HUES64 (cell line): ENCODE measurements at regions not wholly inside any gene's neighbourhood (a gene's known extent, or its start where the extent isn't known, plus 50 kb on each side); places are given as distances from the start of the nearest gene placed in this dataset.
A peak's percentile ranks its signal among the peaks of the same experiment; 100 is the strongest.

ENCODE experiments used
- H3K27ac ChIP-seq: 2 replicates; pipeline ENCODE4 v1.7.0; 2013; ENCODE audit warnings: low read depth, low read length, inconsistent platforms
- H3K27me3 ChIP-seq: 2 replicates; pipeline ENCODE4 v1.6.1; 2013; ENCODE audit warnings: mild to moderate bottlenecking, low read length; ENCODE audit not compliant: insufficient read depth
- H3K36me3 ChIP-seq: 2 replicates; pipeline ENCODE4 v1.6.1; 2013; ENCODE audit warnings: mild to moderate bottlenecking, low read length; ENCODE audit not compliant: insufficient read depth
- H3K4me1 ChIP-seq: 2 replicates; pipeline ENCODE4 v1.6.1; 2013; ENCODE audit warnings: mild to moderate bottlenecking, low read length, moderate library complexity; ENCODE audit not compliant: insufficient read depth
- H3K4me3 ChIP-seq: 2 replicates; pipeline ENCODE4 v1.5.1; 2013; ENCODE audit warnings: mild to moderate bottlenecking, low read length, moderate library complexity
- H3K9ac ChIP-seq: 2 replicates; pipeline ENCODE4 v1.6.1; 2013; ENCODE audit warnings: mild to moderate bottlenecking, low read depth, low read length
- H3K9me3 ChIP-seq: 2 replicates; pipeline ENCODE4 v1.6.1; 2013; ENCODE audit warnings: low read depth, low read length; ENCODE audit not compliant: insufficient read depth
- WGBS: fragments of 150-250, 120-280 bp; methylation state at CpG from one replicate; pipeline ENCODE4 v1.1.7; 2013; ENCODE audit warnings: missing lambda C conversion rate; 5-methylcytosine and 5-hydroxymethylcytosine counted together

DNA sequence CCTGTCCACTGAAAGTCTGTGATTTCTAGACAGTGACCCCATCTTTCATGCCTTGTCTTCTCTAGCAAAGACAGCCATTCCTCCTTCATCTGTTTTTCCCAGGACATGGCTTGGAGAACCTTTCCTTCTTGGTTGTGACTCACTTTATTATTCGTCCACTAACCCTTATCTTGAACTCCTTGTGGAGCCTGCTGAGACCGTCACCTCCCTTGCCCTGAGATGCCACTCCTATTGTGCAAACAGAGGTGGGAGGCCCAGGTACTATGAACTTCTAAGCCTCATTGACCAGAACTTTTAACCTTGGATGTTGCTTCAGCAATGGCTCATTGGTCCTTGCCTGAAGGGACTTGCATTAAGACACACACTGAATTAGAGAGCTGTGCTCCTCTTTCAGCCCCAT is 117.5 kb downstream of the FOXD2 start:
- Histone ChIP-seq H3K4me1 (peaks cover 6% of the 10 kb centered on the region; the same call in 1 of the 2 replicates), H3K27me3 (no peaks in the 10 kb centered on the region), H3K36me3 (no peaks in the 10 kb centered on the region), H3K9me3 (no peaks in the 10 kb centered on the region), H3K27ac (no peak overlapping the region), H3K9ac (no peak overlapping the region), H3K4me3 (no peak overlapping the region)
- 83% methylated on average over 2 of the region's 2 CpGs for WGBS

DNA sequence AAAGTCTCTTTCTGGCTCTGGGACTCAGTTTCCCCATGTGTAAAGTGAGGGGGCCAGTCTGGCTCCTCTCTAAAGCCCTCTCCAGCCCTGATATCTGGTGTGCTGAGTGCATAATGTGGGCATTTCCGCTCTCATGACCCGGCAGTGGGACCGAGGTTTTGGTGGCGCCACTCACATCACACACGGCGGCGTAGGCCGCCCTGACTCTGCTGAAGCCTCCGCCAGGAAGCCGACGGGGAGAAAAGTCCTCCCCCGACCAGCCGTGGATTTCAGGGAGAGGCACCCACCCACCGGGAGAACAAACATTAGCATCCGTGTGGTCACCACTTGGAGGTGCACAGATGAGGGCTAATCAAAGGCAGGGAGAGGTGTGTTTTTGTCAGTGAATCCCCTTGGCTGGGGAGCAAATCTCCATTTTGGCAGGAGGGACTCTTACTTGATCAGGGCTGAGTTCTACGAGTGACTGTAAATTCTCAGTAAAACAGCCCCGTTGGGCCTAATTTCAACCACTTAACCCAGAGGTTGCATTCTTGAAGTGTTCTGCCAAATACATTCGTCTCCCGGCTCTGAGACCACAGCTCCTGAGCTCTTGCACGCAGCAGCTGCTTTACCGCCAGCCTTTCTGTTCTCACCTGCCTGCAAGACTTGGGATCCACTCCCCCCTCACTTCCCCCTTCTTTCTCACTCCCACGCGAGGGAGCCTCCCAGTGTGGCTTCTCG is 118.2 kb downstream of the FOXD2 start:
- Histone ChIP-seq H3K9ac (no peak overlapping the region), H3K4me1 (peaks cover 6% of the 10 kb centered on the region; the same call in 1 of the 2 replicates), H3K9me3 (no peaks in the 10 kb centered on the region), H3K27ac (no peak overlapping the region), H3K36me3 (no peaks in the 10 kb centered on the region), H3K4me3 (no peak overlapping the region), H3K27me3 (no peaks in the 10 kb centered on the region)
- WGBS, result 69% methylated on average over 24 of the region's 24 CpGs

DNA sequence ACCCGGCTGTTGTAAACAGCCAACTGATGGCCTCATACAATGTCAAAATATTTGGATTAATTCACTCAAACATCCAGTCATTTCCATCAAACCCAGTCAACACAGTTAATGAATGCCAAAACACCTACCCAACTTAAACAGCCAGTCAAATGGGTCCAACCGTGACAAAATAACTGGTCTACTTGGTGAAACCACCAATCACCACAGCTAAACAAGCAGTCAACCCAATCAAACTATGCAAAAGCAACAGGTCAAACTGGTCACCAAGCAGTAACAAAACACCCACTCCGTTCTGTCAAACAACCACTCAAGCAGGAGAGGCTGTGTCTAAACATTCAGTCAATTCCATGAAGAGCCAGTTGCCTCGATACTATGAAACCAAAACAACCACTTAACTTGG is 119.2 kb downstream of the FOXD2 start:
- no peaks in the 10 kb centered on the region for H3K27me3 ChIP-seq
- no peak overlapping the region for H3K4me3 ChIP-seq
- peaks cover 6% of the 10 kb centered on the region; the same call in 1 of the 2 replicates for H3K4me1 ChIP-seq
- no peak overlapping the region for H3K27ac ChIP-seq
- H3K36me3 ChIP-seq, result no peaks in the 10 kb centered on the region
- H3K9me3 ChIP-seq, result no peaks in the 10 kb centered on the region
- no peak overlapping the region for H3K9ac ChIP-seq
- 93% methylated on average over 4 of the region's 4 CpGs for WGBS

DNA sequence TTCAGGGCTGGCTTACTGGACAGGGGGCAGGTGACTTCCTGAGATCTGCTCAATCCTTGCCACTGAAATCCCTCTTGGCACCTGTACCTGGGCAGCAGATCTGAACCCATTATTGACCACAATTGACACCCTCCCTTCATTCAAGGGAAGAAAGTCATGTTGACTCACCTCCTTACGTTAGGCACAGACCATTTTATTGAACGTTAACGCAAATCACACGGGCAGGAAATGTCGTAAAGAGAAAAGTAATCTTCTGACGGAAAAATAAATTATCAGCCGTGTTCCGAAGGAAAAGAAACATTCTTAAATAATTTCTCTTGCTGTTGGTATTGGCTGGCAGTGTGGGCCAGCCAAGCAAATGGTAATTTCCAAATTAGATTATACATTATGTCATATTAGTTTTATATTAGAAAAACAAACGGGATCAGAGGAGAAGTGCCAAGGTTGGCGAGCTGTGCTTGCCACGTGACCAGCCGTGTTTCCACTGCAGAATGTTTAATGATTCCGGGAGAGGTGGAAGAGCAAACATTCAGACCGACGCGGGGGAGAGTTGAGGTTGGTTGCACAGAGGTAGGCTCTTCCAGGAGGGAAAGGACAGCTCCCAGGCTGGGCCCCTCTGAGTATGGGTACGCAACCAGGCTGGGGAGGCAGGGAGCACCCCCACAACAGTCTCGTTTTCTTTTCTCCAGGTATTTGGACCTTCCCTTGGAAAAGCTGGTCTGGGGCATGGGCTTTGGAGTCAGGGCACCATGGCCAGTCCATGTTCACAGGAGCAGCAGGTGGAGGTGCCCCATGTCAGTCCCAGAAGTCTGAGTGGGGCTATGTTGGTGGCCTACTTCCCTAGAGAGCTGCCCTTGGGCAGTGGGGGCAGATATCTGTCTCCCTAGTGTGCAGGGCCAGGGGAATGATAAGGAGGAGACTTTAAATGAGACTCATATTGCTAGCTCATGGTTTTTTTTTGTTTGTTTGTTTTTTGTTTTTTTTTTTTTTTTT is 121.1 kb downstream of the FOXD2 start:
- no peak overlapping the region for H3K4me3 ChIP-seq
- H3K9me3 ChIP-seq, result no peaks in the 10 kb centered on the region
- WGBS, result 95% methylated on average over 18 of the region's 18 CpGs
- no peaks in the 10 kb centered on the region for H3K27me3 ChIP-seq
- H3K27ac ChIP-seq, result no peak overlapping the region
- H3K4me1 ChIP-seq, result peaks cover 8% of the 10 kb centered on the region; the same call in 1 of the 2 replicates
- no peak overlapping the region for H3K9ac ChIP-seq
- no peaks in the 10 kb centered on the region for H3K36me3 ChIP-seq

DNA sequence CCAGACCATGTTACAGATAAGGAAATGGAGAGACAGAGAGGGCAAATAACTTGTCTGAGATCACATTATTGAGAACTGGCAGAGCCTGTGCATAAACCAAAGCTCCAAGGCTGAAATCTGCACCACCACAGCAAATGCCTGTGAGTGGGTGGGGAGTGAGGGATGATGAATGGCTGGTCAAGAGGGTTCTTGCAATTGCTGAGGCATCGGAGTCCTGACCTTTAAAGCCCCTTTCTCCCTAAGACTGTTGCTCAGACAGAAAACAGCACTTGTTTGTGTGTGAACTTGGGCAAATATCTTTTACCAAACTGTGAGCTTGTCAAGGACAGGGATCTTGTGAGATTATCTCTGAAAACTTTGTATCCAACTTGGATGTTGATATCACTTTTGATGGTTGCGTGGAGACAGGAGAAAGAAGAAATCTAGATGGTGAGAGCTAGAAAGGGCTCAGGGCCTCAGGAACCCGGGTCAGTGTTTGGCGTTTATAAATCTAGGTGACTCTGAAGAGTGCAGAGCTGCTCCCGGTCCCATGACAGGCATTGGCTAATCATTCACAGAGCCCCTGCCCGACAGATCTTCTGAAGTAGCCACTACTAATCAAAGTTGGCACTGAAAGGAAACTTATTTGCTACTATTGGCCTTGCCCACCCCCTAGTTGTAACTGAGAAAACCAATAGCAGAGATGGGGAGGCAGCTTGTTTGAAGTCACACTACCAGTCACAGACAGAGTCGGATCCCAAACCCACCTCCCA is 122.3 kb downstream of the FOXD2 start:
- no peak overlapping the region for H3K4me3 ChIP-seq
- no peak overlapping the region for H3K9ac ChIP-seq
- H3K9me3 ChIP-seq, result no peaks in the 10 kb centered on the region
- H3K27me3 ChIP-seq, result no peaks in the 10 kb centered on the region
- 90% methylated on average over 6 of the region's 7 CpGs for WGBS
- H3K27ac ChIP-seq, result no peak overlapping the region
- H3K36me3 ChIP-seq, result no peaks in the 10 kb centered on the region
- peaks cover 20% of the 10 kb centered on the region for H3K4me1 ChIP-seq

DNA sequence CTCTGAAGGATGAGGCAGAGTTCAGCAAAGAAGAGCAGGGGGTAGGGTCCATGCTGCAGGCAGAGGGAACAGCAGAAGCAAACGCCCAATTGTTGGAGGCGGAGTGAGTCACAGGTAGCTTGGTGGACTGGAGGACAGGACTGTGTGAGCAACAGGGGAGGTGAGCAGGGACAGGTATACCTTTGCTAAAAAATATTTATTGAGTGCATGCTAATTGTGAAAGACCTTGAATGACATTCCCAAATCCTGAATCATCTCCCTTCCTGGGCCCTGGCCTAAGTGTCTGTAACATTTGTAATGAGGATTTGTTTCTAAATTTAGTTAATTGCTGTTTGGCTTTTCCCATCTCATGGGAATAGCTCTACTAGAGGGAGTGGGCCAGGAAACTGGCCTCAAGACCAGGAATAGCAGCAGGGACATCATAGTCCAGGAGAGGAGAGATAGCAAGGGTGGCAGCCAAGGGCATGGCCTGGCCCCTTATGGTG is 123.7 kb downstream of the FOXD2 start:
- peaks cover 21% of the 10 kb centered on the region for H3K4me1 ChIP-seq
- no peak overlapping the region for H3K9ac ChIP-seq
- no peak overlapping the region for H3K4me3 ChIP-seq
- no peaks in the 10 kb centered on the region for H3K36me3 ChIP-seq
- 85% methylated on average over 2 of the region's 2 CpGs for WGBS
- no peak overlapping the region for H3K27ac ChIP-seq
- no peaks in the 10 kb centered on the region for H3K9me3 ChIP-seq
- no peaks in the 10 kb centered on the region for H3K27me3 ChIP-seq

DNA sequence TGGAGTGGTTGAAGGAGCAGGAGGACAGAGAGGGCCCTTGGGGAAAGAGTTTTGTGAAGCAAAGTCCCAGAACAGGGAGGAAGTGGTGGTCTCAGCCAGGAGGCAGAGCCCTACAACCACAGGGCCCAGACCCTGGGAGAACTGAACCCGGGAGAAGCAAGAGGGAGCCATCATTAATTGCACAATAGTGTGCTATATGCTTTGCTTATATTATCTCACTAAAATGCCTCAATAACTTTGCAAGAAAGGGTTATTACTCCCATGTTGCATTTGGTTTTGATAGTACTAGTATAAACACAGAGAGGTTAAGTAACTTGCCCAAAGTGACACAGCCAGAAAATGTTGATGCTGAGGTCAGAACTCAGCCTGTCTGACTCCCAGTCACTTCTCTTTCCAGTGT is 124.3 kb downstream of the FOXD2 start:
- Histone ChIP-seq H3K4me1 (peaks cover 21% of the 10 kb centered on the region), H3K27me3 (no peaks in the 10 kb centered on the region), H3K4me3 (no peak overlapping the region), H3K9ac (no peak overlapping the region), H3K36me3 (no peaks in the 10 kb centered on the region), H3K9me3 (no peaks in the 10 kb centered on the region), H3K27ac (no peak overlapping the region)
- 100% methylated on average over 1 of the region's 1 CpG for WGBS

DNA sequence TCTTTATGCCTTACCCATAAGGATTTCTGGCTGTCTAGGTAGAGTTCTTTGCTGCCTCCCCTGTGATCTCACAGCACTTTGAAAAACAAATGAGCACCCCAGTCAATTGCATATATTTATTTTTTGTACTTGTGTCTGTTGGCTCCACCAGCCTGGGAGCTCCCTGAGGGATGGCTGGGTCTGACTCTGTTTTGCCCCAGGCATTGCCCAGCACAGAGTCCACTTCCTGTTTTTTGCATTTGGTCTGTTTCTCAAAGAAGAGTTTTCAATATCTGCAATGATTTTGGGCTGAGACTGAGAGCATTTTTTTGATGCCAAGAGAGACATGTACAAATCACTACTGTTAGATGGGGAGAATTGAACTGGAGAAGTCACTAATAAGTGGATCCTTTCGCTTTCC is 125.0 kb downstream of the FOXD2 start:
- WGBS, result 93% methylated on average over 1 of the region's 1 CpG

DNA sequence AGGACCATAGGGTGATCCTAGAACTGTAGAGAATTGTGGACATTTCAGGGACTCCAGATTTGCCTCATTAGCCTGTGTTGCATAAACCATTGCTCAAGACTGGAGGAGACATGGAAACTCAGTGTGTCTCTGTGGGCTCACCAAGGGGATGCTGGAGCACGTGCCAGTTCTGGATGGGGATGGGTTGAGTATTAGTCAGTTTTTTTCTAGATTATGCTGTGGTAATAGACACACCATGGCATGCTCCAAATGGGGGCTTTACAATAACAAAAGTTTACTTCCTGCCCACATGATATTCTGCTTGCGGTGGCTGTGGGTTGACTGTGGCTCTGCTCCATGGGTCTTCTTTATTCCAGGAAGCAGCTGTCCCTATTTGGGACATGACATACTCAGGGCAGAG is 125.4 kb downstream of the FOXD2 start:
- H3K4me1 ChIP-seq, result peaks cover 21% of the 10 kb centered on the region
- H3K9ac ChIP-seq, result no peak overlapping the region
- H3K27me3 ChIP-seq, result no peaks in the 10 kb centered on the region
- H3K4me3 ChIP-seq, result no peak overlapping the region
- H3K27ac ChIP-seq, result no peak overlapping the region
- H3K9me3 ChIP-seq, result no peaks in the 10 kb centered on the region
- H3K36me3 ChIP-seq, result no peaks in the 10 kb centered on the region
- 95% methylated on average over 2 of the region's 2 CpGs for WGBS

More for the DNA sequence above, 125.0 kb downstream of the FOXD2 start:
- no peak overlapping the region for H3K4me3 ChIP-seq
- H3K27me3 ChIP-seq, result no peaks in the 10 kb centered on the region
- H3K27ac ChIP-seq, result no peak overlapping the region
- peaks cover 21% of the 10 kb centered on the region for H3K4me1 ChIP-seq
- no peak overlapping the region for H3K9ac ChIP-seq
- H3K36me3 ChIP-seq, result no peaks in the 10 kb centered on the region
- H3K9me3 ChIP-seq, result no peaks in the 10 kb centered on the region

DNA sequence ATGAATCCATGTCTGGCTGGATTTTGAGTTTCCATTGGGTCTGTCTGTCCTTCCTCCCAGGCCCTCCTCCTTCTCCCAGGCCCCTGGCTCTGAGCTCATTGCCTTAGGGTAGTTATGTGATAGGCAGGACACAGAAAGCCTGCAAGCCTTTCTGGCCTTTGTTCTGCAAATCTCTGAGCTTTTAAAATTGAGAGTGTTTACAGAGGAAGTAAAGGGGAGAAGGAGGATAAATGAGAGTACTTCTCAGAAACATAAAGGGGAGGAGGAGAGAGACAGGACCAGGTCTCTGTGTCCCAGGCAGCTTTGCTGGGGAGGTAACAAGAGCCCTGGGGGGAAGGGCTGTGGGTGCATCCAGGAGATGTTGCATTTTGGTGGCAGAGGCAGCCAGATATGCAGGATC is 126.7 kb downstream of the FOXD2 start:
- Histone ChIP-seq H3K4me3 (no peak overlapping the region), H3K36me3 (no peaks in the 10 kb centered on the region), H3K27me3 (no peaks in the 10 kb centered on the region), H3K9me3 (no peaks in the 10 kb centered on the region), H3K4me1 (peaks cover 25% of the 10 kb centered on the region), H3K27ac (peak overlapping the region; percentile 47; the same call in 1 of the 2 replicates), H3K9ac (no peak overlapping the region)
